HG03442 (cell line): ENCODE measurements at regions not wholly inside any gene's neighbourhood (a gene's known extent, or its start where the extent isn't known, plus 50 kb on each side); places are given as distances from the start of the nearest gene placed in this dataset.
"Not testable (repeated sequence)": the region's sequence is repeated elsewhere in the genome, so short reads cannot be mapped to it uniquely, and the experiment has no call there.

Experiments
- ATAC-seq: cut with Tn5 transposase; IDR thresholded peaks from one replicate; pipeline ENCODE4 v1.9.1; 2021; ENCODE audit warnings: mild to moderate bottlenecking, moderate library complexity; ENCODE audit not compliant: unreplicated experiment

GRCh38 chr1:229118477-229119061 lies 152.3 kb upstream of the RAB4A start:
- no peak for ATAC-seq

GRCh38 chr1:229119161-229119560 lies 151.8 kb upstream of the RAB4A start:
- ATAC-seq = no peak

GRCh38 chr1:229119876-229120275 lies 151.0 kb upstream of the RAB4A start:
- ATAC-seq = no peak

GRCh38 chr1:229121845-229122436 lies 149.0 kb upstream of the RAB4A start:
- no peak for ATAC-seq

GRCh38 chr1:229122606-229123005 lies 148.3 kb upstream of the RAB4A start:
- no peak for ATAC-seq

GRCh38 chr1:229124116-229124515 lies 146.8 kb upstream of the RAB4A start:
- no peak for ATAC-seq

- no peak for ATAC-seq
Measured at GRCh38 chr1:229124520-229125124, 146.3 kb upstream of the RAB4A start.

GRCh38 chr1:229127301-229127700 lies 143.6 kb upstream of the RAB4A start:
- ATAC-seq = no peak

- no peak for ATAC-seq
Measured at GRCh38 chr1:229128066-229128608, 142.8 kb upstream of the RAB4A start.

GRCh38 chr1:229129301-229130027 lies 141.4 kb upstream of the RAB4A start:
- no peak for ATAC-seq

GRCh38 chr1:229130028-229130668 lies 140.8 kb upstream of the RAB4A start:
- no peak for ATAC-seq

- no peak for ATAC-seq
Measured at GRCh38 chr1:229131243-229132105, 139.4 kb upstream of the RAB4A start.

- ATAC-seq = no peak
Measured at GRCh38 chr1:229132106-229132443, 138.8 kb upstream of the RAB4A start.

GRCh38 chr1:229132706-229133105 lies 138.2 kb upstream of the RAB4A start:
- ATAC-seq = no peak

GRCh38 chr1:229133151-229133550 lies 137.8 kb upstream of the RAB4A start:
- no peak for ATAC-seq

GRCh38 chr1:229133811-229134210 lies 137.1 kb upstream of the RAB4A start:
- no peak for ATAC-seq

GRCh38 chr1:229134381-229135217 lies 136.3 kb upstream of the RAB4A start:
- not testable (repeated sequence) for ATAC-seq

GRCh38 chr1:229135773-229136172 lies 135.1 kb upstream of the RAB4A start:
- ATAC-seq = no peak

GRCh38 chr1:229136822-229137221 lies 134.1 kb upstream of the RAB4A start:
- no peak for ATAC-seq
